Sigmoid colon (tissue), 6 donors: ENCODE measurements at regions not wholly inside any gene's neighbourhood (a gene's known extent, or its start where the extent isn't known, plus 50 kb on each side); places are given as distances from the start of the nearest gene placed in this dataset.

ENCODE experiments used
- DNase-seq: peaks from one replicate; pipeline ENCODE4 v3.0.0-alpha.2; 2019
- H3K27ac ChIP-seq, 4 donors: fragments of 200-600 bp; sonication (generic); one replicate each; pipeline ENCODE4 v1.5.1; 2016 to 2019; ENCODE audit warnings: mild to moderate bottlenecking in 1 of 4
- H3K27me3 ChIP-seq, 3 donors: fragments of 200-600 bp; sonication (generic); one replicate each; pipeline ENCODE4 v1.5.1; 2019; ENCODE audit warnings: mild to moderate bottlenecking in 1 of 3
- H3K36me3 ChIP-seq, 4 donors: fragments of 200-600 bp; sonication (generic); one replicate each; pipeline ENCODE4 v1.5.1; 2016 to 2019
- H3K4me1 ChIP-seq, 4 donors: fragments of 200-600 bp; sonication (generic); one replicate each; pipeline ENCODE4 v1.5.1; 2017 to 2019
- H3K4me3 ChIP-seq, 4 donors: fragments of 200-600 bp; sonication (generic); one replicate each; pipeline ENCODE4 v1.5.1; 2017 to 2019; ENCODE audit warnings: mild to moderate bottlenecking in 2 of 4, moderate library complexity in 1 of 4
- H3K9me3 ChIP-seq, 4 donors: fragments of 200-600 bp in 3 of 4; sonication (generic) in 3 of 4; one replicate each; pipeline versions ENCODE4 v1.5.1 to v1.6.1; 2013 to 2019
- CTCF ChIP-seq, 4 experiments: fragments of 450-650 bp in 3 of 4; fragments of 200-600 bp in 1 of 4; IDR thresholded peaks; one replicate each; pipeline ENCODE4 v1.5.1; 2016 to 2019; ENCODE audit warnings: antibody characterized with exemption in 4 of 4, mild to moderate bottlenecking in 3 of 4, moderate library complexity in 2 of 4
- EP300 ChIP-seq, 4 donors: sonication (generic); formaldehyde crosslinking; IDR thresholded peaks; one replicate each; pipeline ENCODE4 v1.6.1; 2017; ENCODE audit warnings: antibody characterized with exemption in 4 of 4
- POLR2A ChIP-seq, 2 donors: fragments of 450-650 bp; IDR thresholded peaks; one replicate each; pipeline ENCODE4 v1.6.1; 2016; ENCODE audit warnings: antibody characterized with exemption in 2 of 2, mild to moderate bottlenecking in 2 of 2, moderate library complexity in 2 of 2
- POLR2AphosphoS5 ChIP-seq, 4 donors: sonication (generic); formaldehyde crosslinking; IDR thresholded peaks; one replicate each; pipeline ENCODE4 v1.6.1; 2017; ENCODE audit warnings: antibody characterized with exemption in 4 of 4
- WGBS, 2 donors: extraction: QIAGEN DNeasy Blood & Tissue Kit; methylation state at CpG; one replicate each; pipeline ENCODE4 v1.1.7; 2013; 5-methylcytosine and 5-hydroxymethylcytosine counted together
- intact Hi-C: fragments of 100-400 bp; cut with DNase I; formaldehyde crosslinking; loops from one replicate; pipeline ENCODE4 v1.15.1; 2023
- donor health status: healthy with polysubstance abuse.
- donor health status: healthy.

DNA sequence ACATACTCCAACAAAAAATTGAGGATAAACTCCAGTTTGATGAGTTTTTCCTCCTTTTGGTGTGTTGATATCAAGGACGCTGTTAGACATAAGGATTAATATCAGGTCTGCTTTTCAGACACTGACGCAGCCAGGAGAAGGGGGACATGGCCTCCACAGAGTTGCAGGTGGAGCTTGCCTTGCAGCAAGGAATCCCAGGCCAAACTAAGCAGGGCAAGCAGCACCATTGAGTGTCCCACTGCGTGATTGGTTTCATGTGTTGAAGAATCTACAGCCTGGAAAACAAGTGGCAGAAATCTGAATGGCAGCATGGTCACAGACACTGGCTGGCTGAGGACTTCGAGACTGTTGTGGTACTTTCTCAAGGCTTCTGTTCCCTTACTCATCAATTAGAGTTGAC lies 777.6 kb downstream of the KCNJ18 start:
- DNase-seq: no peak
- Histone ChIP-seq H3K27me3 (no peaks in the 10 kb centered on the region), H3K9me3 (no peaks in the 10 kb centered on the region), H3K4me1 (no peaks in the 10 kb centered on the region), H3K4me3 (no peak overlapping the region), H3K36me3 (no peaks in the 10 kb centered on the region), H3K27ac (no peak overlapping the region)
- intact Hi-C loops: no loop called here
- TF ChIP-seq EP300 (IDR thresholded peaks at IDR 0.05): no peak
- TF ChIP-seq CTCF (IDR thresholded peaks at IDR 0.05): no peak
- TF ChIP-seq POLR2A (IDR thresholded peaks at IDR 0.05): no peak
- no peak for TF ChIP-seq POLR2AphosphoS5 (IDR thresholded peaks at IDR 0.05)
- 61 to 62% methylated on average over 4 of the region's 4 CpGs for WGBS, 2 donors

- H3K27ac ChIP-seq: no peak overlapping the region
- no peak for DNase-seq
- no peaks in the 10 kb centered on the region for H3K27me3 ChIP-seq
- no peaks in the 10 kb centered on the region for H3K4me1 ChIP-seq
- WGBS, 2 donors: 59 to 67% methylated on average over 7 of the region's 7 CpGs
- no peaks in the 10 kb centered on the region for H3K9me3 ChIP-seq
- no peaks in the 10 kb centered on the region for H3K36me3 ChIP-seq
- intact Hi-C loops: no loop called here
- TF ChIP-seq POLR2A (IDR thresholded peaks at IDR 0.05) (no peak), CTCF (IDR thresholded peaks at IDR 0.05) (no peak), POLR2AphosphoS5 (IDR thresholded peaks at IDR 0.05) (no peak), EP300 (IDR thresholded peaks at IDR 0.05) (no peak)
- H3K4me3 ChIP-seq: no peak overlapping the region
Measured at GRCh38 chr17:22470411-22471175, 778.3 kb downstream of the KCNJ18 start.

DNA sequence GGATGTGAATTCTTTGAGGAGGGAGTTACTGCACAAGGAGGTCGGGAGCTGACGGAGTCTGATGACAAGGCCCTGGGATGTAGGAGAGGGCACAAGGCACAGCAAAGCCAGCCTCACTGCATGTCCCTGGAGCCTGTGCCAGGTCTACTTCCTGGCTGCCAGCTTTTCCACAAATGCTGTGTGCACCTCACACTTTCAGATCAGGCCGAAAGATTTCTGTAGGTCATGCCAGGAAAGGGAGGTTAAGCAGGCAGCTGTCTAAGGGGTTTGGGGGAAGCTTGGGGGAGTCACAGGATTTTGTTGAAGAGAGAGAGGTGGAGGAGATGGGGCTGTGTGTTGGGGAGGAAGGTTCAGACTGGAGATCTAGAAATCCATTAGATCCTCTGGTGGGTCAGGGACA lies 792.5 kb downstream of the KCNJ18 start:
- Histone ChIP-seq H3K27ac (no peak overlapping the region), H3K4me1 (no peaks in the 10 kb centered on the region), H3K9me3 (peaks cover 0 to 9% (median 5%) of the 10 kb centered on the region in 4 donors), H3K27me3 (no peaks in the 10 kb centered on the region), H3K36me3 (no peaks in the 10 kb centered on the region), H3K4me3 (no peak overlapping the region)
- no peak for DNase-seq
- 69 to 72% methylated on average over 3 of the region's 3 CpGs for WGBS, 2 donors
- no peak for TF ChIP-seq CTCF (IDR thresholded peaks at IDR 0.05)
- no peak for TF ChIP-seq POLR2A (IDR thresholded peaks at IDR 0.05)
- TF ChIP-seq EP300 (IDR thresholded peaks at IDR 0.05): no peak
- TF ChIP-seq POLR2AphosphoS5 (IDR thresholded peaks at IDR 0.05): no peak
- intact Hi-C loops: no loop called here

DNA sequence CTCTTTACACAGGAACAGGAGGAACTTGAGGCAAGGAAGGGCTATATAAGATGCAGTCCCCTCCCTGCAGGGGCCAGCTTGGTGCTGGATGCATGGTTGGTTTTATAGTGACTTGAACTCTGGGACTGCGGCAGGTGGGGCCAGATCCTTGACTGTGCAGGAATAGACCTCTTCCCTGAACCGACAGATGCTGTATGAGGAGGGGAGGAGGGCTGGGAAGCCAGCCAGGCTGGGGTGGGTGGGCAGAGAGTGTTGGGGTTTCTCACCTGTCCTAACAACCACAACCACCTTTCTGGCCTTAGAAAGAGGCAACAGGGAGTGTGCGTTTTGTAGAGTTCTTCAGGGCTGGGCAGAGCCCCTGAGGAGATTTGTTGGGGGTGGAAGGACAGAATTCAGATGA lies 798.1 kb downstream of the KCNJ18 start:
- intact Hi-C loops: no loop called here
- no peak for TF ChIP-seq POLR2A (IDR thresholded peaks at IDR 0.05)
- Histone ChIP-seq H3K27me3 (no peaks in the 10 kb centered on the region), H3K36me3 (no peaks in the 10 kb centered on the region), H3K27ac (no peak overlapping the region), H3K9me3 (peaks cover 0 to 16% (median 5%) of the 10 kb centered on the region in 4 donors), H3K4me1 (no peaks in the 10 kb centered on the region), H3K4me3 (no peak overlapping the region)
- no peak for DNase-seq
- WGBS, 2 donors: 60 to 62% methylated on average over 3 of the region's 3 CpGs

DNA sequence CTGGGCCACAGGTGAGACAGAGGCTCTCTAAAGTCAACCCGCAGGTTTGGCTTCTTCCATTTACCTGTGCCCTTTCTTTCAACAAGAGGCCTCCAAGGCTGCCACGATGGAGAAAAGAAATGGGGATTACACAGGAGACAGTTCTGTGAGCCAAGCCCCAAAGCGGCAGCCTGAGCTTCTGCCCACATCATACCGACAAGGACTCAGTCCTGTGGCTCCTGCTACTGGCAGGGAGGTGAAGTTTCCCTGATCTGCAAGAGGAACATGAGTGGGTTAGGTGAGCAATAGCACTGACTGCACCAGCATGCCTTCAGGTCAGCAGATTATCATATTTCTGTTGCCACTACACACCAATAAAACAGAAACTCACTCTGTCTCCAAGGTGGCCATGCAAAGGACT lies 800.0 kb downstream of the KCNJ18 start:
- H3K4me3 ChIP-seq: no peak overlapping the region
- H3K4me1 ChIP-seq: no peaks in the 10 kb centered on the region
- no peak overlapping the region for H3K27ac ChIP-seq
- WGBS, 2 donors: 56 to 66% methylated on average over 4 of the region's 4 CpGs
- no peaks in the 10 kb centered on the region for H3K27me3 ChIP-seq
- intact Hi-C loops: no loop called here
- no peak for DNase-seq
- no peak for TF ChIP-seq POLR2A (IDR thresholded peaks at IDR 0.05)
- no peak for TF ChIP-seq EP300 (IDR thresholded peaks at IDR 0.05)
- no peak for TF ChIP-seq POLR2AphosphoS5 (IDR thresholded peaks at IDR 0.05)
- no peak for TF ChIP-seq CTCF (IDR thresholded peaks at IDR 0.05)
- peaks cover 0 to 14% (median 2%) of the 10 kb centered on the region in 4 donors for H3K9me3 ChIP-seq
- H3K36me3 ChIP-seq: no peaks in the 10 kb centered on the region
